ENCODE measurements at regions not wholly inside any gene's neighbourhood (a gene's known extent, or its start where the extent isn't known, plus 50 kb on each side); places are given as distances from the start of the nearest gene placed in this dataset.

DNA sequence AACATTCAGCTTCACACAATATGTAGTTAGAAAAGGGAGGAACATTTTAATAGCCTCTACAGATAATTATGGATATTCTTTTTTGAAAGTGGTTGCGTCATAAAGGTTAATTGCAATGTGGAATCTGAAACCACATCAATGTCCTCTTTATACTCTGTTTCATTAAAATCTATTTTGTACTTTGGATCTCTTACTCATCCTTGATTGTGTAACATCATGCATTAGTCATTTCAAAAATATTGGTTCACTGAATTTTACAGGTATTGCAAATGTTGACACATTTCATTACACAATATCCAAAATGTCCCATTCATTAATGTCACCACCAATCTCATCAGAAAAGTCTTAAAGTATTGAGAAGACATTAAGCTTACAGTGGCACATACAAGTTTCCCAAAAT, 62.7 kb upstream of the USP9X start (continued):
- TF ChIP-seq, protein P1, sequence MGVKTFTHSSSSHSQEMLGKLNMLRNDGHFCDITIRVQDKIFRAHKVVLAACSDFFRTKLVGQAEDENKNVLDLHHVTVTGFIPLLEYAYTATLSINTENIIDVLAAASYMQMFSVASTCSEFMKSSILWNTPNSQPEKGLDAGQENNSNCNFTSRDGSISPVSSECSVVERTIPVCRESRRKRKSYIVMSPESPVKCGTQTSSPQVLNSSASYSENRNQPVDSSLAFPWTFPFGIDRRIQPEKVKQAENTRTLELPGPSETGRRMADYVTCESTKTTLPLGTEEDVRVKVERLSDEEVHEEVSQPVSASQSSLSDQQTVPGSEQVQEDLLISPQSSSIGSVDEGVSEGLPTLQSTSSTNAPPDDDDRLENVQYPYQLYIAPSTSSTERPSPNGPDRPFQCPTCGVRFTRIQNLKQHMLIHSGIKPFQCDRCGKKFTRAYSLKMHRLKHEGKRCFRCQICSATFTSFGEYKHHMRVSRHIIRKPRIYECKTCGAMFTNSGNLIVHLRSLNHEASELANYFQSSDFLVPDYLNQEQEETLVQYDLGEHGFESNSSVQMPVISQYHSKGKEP (tag by site-specific recombination; IDR thresholded peaks at IDR 0.05) = no peak
- no peak for TF ChIP-seq HOXD13 (CRISPR knock-in tag; IDR thresholded peaks at IDR 0.05; ENCODE audit: borderline replicate concordance)
- TF ChIP-seq ZNF121 (tag by site-specific recombination; IDR thresholded peaks at IDR 0.05) = no peak
- no peak for TF ChIP-seq TRIM28 (IDR thresholded peaks at IDR 0.05; ENCODE audit: borderline replicate concordance, low read length)
- TF ChIP-seq OSR2 (tag by site-specific recombination; IDR thresholded peaks at IDR 0.05) = peak; percentile 47; the same call in 1 of the 2 replicates
- TF ChIP-seq ZNF768 (tag by site-specific recombination; IDR thresholded peaks at IDR 0.05) = no peak
- no peak for TF ChIP-seq SP3 (tag by site-specific recombination; IDR thresholded peaks at IDR 0.05)
- TF ChIP-seq, protein P2, sequence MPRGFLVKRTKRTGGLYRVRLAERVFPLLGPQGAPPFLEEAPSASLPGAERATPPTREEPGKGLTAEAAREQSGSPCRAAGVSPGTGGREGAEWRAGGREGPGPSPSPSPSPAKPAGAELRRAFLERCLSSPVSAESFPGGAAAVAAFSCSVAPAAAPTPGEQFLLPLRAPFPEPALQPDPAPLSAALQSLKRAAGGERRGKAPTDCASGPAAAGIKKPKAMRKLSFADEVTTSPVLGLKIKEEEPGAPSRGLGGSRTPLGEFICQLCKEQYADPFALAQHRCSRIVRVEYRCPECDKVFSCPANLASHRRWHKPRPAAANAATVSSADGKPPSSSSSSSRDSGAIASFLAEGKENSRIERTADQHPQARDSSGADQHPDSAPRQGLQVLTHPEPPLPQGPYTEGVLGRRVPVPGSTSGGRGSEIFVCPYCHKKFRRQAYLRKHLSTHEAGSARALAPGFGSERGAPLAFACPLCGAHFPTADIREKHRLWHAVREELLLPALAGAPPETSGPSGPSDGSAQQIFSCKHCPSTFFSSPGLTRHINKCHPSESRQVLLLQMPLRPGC (tag by site-specific recombination; IDR thresholded peaks at IDR 0.05) = 0 out of 2 replicates have a peak, but pooled peaks have one; percentile 35
- TF ChIP-seq, protein P3, sequence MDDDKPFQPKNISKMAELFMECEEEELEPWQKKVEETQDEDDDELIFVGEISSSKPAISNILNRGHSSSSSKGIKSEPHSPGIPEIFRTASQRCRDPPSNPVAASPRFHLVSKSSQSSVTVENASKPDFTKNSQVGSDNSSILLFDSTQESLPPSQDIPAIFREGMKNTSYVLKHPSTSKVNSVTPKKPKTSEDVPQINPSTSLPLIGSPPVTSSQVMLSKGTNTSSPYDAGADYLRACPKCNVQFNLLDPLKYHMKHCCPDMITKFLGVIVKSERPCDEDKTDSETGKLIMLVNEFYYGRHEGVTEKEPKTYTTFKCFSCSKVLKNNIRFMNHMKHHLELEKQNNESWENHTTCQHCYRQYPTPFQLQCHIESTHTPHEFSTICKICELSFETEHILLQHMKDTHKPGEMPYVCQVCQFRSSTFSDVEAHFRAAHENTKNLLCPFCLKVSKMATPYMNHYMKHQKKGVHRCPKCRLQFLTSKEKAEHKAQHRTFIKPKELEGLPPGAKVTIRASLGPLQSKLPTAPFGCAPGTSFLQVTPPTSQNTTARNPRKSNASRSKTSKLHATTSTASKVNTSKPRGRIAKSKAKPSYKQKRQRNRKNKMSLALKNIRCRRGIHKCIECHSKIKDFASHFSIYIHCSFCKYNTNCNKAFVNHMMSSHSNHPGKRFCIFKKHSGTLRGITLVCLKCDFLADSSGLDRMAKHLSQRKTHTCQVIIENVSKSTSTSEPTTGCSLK (tag by site-specific recombination; IDR thresholded peaks at IDR 0.05) = no peak
- no peak for TF ChIP-seq SCRT1 (tag by site-specific recombination; IDR thresholded peaks at IDR 0.05; ENCODE audit: borderline replicate concordance)
- TF ChIP-seq ZNF274 (IDR thresholded peaks at IDR 0.05; ENCODE audit: low read length) = no peak
- no peak for TF ChIP-seq ZNF274 (tag by site-specific recombination; IDR thresholded peaks at IDR 0.05; ENCODE audit: borderline replicate concordance)
- TF ChIP-seq ZNF174 (tag by site-specific recombination; IDR thresholded peaks at IDR 0.05) = no peak
- TF ChIP-seq ZNF221 (tag by site-specific recombination; IDR thresholded peaks at IDR 0.05; ENCODE audit: borderline replicate concordance) = no peak
- no peak for TF ChIP-seq ZNF248 (tag by site-specific recombination; IDR thresholded peaks at IDR 0.05)
- no peak for TF ChIP-seq ZNF155 (tag by site-specific recombination; IDR thresholded peaks at IDR 0.05)
- TF ChIP-seq ZNF837 (tag by site-specific recombination; IDR thresholded peaks at IDR 0.05) = no peak
- TF ChIP-seq SP7 (tag by site-specific recombination; IDR thresholded peaks at IDR 0.05) = peak; percentile 94
- TF ChIP-seq, protein P4, sequence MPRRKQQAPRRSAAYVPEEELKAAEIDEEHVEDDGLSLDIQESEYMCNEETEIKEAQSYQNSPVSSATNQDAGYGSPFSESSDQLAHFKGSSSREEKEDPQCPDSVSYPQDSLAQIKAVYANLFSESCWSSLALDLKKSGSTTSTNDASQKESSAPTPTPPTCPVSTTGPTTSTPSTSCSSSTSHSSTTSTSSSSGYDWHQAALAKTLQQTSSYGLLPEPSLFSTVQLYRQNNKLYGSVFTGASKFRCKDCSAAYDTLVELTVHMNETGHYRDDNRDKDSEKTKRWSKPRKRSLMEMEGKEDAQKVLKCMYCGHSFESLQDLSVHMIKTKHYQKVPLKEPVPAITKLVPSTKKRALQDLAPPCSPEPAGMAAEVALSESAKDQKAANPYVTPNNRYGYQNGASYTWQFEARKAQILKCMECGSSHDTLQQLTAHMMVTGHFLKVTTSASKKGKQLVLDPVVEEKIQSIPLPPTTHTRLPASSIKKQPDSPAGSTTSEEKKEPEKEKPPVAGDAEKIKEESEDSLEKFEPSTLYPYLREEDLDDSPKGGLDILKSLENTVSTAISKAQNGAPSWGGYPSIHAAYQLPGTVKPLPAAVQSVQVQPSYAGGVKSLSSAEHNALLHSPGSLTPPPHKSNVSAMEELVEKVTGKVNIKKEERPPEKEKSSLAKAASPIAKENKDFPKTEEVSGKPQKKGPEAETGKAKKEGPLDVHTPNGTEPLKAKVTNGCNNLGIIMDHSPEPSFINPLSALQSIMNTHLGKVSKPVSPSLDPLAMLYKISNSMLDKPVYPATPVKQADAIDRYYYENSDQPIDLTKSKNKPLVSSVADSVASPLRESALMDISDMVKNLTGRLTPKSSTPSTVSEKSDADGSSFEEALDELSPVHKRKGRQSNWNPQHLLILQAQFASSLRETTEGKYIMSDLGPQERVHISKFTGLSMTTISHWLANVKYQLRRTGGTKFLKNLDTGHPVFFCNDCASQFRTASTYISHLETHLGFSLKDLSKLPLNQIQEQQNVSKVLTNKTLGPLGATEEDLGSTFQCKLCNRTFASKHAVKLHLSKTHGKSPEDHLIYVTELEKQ (tag by site-specific recombination; IDR thresholded peaks at IDR 0.05; ENCODE audit: borderline replicate concordance) = peak; percentile 60; the same call in 1 of the 2 replicates
- TF ChIP-seq, protein P5, sequence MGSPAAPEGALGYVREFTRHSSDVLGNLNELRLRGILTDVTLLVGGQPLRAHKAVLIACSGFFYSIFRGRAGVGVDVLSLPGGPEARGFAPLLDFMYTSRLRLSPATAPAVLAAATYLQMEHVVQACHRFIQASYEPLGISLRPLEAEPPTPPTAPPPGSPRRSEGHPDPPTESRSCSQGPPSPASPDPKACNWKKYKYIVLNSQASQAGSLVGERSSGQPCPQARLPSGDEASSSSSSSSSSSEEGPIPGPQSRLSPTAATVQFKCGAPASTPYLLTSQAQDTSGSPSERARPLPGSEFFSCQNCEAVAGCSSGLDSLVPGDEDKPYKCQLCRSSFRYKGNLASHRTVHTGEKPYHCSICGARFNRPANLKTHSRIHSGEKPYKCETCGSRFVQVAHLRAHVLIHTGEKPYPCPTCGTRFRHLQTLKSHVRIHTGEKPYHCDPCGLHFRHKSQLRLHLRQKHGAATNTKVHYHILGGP (tag by site-specific recombination; IDR thresholded peaks at IDR 0.05) = 0 out of 2 replicates have a peak, but pooled peaks have one; percentile 11
- TF ChIP-seq, protein P6, sequence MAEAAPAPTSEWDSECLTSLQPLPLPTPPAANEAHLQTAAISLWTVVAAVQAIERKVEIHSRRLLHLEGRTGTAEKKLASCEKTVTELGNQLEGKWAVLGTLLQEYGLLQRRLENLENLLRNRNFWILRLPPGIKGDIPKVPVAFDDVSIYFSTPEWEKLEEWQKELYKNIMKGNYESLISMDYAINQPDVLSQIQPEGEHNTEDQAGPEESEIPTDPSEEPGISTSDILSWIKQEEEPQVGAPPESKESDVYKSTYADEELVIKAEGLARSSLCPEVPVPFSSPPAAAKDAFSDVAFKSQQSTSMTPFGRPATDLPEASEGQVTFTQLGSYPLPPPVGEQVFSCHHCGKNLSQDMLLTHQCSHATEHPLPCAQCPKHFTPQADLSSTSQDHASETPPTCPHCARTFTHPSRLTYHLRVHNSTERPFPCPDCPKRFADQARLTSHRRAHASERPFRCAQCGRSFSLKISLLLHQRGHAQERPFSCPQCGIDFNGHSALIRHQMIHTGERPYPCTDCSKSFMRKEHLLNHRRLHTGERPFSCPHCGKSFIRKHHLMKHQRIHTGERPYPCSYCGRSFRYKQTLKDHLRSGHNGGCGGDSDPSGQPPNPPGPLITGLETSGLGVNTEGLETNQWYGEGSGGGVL (tag by site-specific recombination; IDR thresholded peaks at IDR 0.05) = peak; percentile 21
- no peak for TF ChIP-seq KLF1 (tag by site-specific recombination; IDR thresholded peaks at IDR 0.05)
- TF ChIP-seq, protein P7, sequence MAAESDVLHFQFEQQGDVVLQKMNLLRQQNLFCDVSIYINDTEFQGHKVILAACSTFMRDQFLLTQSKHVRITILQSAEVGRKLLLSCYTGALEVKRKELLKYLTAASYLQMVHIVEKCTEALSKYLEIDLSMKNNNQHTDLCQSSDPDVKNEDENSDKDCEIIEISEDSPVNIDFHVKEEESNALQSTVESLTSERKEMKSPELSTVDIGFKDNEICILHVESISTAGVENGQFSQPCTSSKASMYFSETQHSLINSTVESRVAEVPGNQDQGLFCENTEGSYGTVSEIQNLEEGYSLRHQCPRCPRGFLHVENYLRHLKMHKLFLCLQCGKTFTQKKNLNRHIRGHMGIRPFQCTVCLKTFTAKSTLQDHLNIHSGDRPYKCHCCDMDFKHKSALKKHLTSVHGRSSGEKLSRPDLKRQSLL (tag by site-specific recombination; IDR thresholded peaks at IDR 0.05) = no peak
- TF ChIP-seq, protein P8, sequence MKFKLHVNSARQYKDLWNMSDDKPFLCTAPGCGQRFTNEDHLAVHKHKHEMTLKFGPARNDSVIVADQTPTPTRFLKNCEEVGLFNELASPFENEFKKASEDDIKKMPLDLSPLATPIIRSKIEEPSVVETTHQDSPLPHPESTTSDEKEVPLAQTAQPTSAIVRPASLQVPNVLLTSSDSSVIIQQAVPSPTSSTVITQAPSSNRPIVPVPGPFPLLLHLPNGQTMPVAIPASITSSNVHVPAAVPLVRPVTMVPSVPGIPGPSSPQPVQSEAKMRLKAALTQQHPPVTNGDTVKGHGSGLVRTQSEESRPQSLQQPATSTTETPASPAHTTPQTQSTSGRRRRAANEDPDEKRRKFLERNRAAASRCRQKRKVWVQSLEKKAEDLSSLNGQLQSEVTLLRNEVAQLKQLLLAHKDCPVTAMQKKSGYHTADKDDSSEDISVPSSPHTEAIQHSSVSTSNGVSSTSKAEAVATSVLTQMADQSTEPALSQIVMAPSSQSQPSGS (tag by site-specific recombination; IDR thresholded peaks at IDR 0.05; ENCODE audit: low read depth) = 0 out of 2 replicates have a peak, but pooled peaks have one; percentile 18

All from HEK293 (cell line).